NCI-H748 (cell line): ENCODE measurements at regions not wholly inside any gene's neighbourhood (a gene's known extent, or its start where the extent isn't known, plus 50 kb on each side); places are given as distances from the start of the nearest gene placed in this dataset.
"Not testable (repeated sequence)": the region's sequence is repeated elsewhere in the genome, so short reads cannot be mapped to it uniquely, and the experiment has no call there.

Experiments used
- DNase-seq: peaks from one replicate; lab custom pipeline; 2025; ENCODE audit not compliant: unreplicated experiment; lab: John Stamatoyannopoulos, UW

GRCh38 chr6:113758826-113759574 lies 98.1 kb upstream of the MARCKS start:
- no peak for DNase-seq

GRCh38 chr6:113762641-113763040 lies 94.5 kb upstream of the MARCKS start:
- no peak for DNase-seq

- DNase-seq = no peak
Observed at GRCh38 chr6:113763311-113763766, 93.8 kb upstream of the MARCKS start.

GRCh38 chr6:113763876-113764275 lies 93.3 kb upstream of the MARCKS start:
- no peak for DNase-seq

- no peak for DNase-seq
Observed at GRCh38 chr6:113765909-113766308, 91.2 kb upstream of the MARCKS start.

GRCh38 chr6:113767985-113768384 lies 89.2 kb upstream of the MARCKS start:
- DNase-seq = no peak

GRCh38 chr6:113772961-113773360 lies 84.2 kb upstream of the MARCKS start:
- DNase-seq = no peak

GRCh38 chr6:113774127-113774825 lies 82.9 kb upstream of the MARCKS start:
- DNase-seq = no peak

- DNase-seq = peak; percentile 6
Observed at GRCh38 chr6:113776998-113777397, 80.1 kb upstream of the MARCKS start.

- DNase-seq = no peak
Observed at GRCh38 chr6:113777601-113778000, 79.5 kb upstream of the MARCKS start.

- DNase-seq = no peak
Observed at GRCh38 chr6:113779656-113780055, 77.5 kb upstream of the MARCKS start.

GRCh38 chr6:113782636-113783035 lies 74.5 kb upstream of the MARCKS start:
- no peak for DNase-seq

- no peak for DNase-seq
Observed at GRCh38 chr6:113786168-113786567, 71.0 kb upstream of the MARCKS start.

GRCh38 chr6:113788586-113788985 lies 68.6 kb upstream of the MARCKS start:
- no peak for DNase-seq

- not testable (repeated sequence) for DNase-seq
Observed at GRCh38 chr6:113791225-113791624, 65.9 kb upstream of the MARCKS start.

- not testable (repeated sequence) for DNase-seq
Observed at GRCh38 chr6:113795371-113795770, 61.8 kb upstream of the MARCKS start.

GRCh38 chr6:113796038-113796437 lies 61.1 kb upstream of the MARCKS start:
- no peak for DNase-seq

- DNase-seq = no peak
Observed at GRCh38 chr6:113802779-113803178, 54.4 kb upstream of the MARCKS start.

- DNase-seq = peak; percentile 13
Observed at GRCh38 chr6:113805173-113805790, 51.9 kb upstream of the MARCKS start.

GRCh38 chr6:113805811-113806495 lies 51.2 kb upstream of the MARCKS start:
- DNase-seq = no peak
